Breast epithelium (tissue), 3 donors: ENCODE measurements at regions not wholly inside any gene's neighbourhood (a gene's known extent, or its start where the extent isn't known, plus 50 kb on each side); places are given as distances from the start of the nearest gene placed in this dataset.

ENCODE experiments used
- CTCF ChIP-seq, 3 donors: fragments of 450-650 bp; IDR thresholded peaks; one replicate each; pipeline ENCODE4 v1.5.1; 2016 to 2017; ENCODE audit warnings: antibody characterized with exemption in 3 of 3, mild to moderate bottlenecking in 3 of 3, moderate library complexity in 3 of 3
- POLR2A ChIP-seq: fragments of 450-650 bp; IDR thresholded peaks from one replicate; pipeline ENCODE4 v1.6.1; 2016; ENCODE audit warnings: antibody characterized with exemption, mild to moderate bottlenecking, moderate library complexity
- POLR2AphosphoS5 ChIP-seq, 3 donors: sonication (generic); formaldehyde crosslinking; IDR thresholded peaks; one replicate each; pipeline ENCODE4 v1.6.1; 2017; ENCODE audit warnings: antibody characterized with exemption in 3 of 3

- TF ChIP-seq POLR2A: no peak
- TF ChIP-seq CTCF (IDR thresholded peaks at IDR 0.05): no peak
- no peak for TF ChIP-seq POLR2AphosphoS5 (IDR thresholded peaks at IDR 0.05)
Observed at GRCh38 chr2:22692746-22693145, 692.2 kb upstream of the KLHL29 start.
